Endothelial cell of umbilical vein (primary cell): ENCODE measurements at regions not wholly inside any gene's neighbourhood (a gene's known extent, or its start where the extent isn't known, plus 50 kb on each side); places are given as distances from the start of the nearest gene placed in this dataset.
"Not testable (repeated sequence)": the region's sequence is repeated elsewhere in the genome, so short reads cannot be mapped to it uniquely, and the experiment has no call there.

Source experiments
- BruUV-seq: library from RNA; stranded (reverse); fragments of 400-500 nt; replicated peaks from 2 replicates; lab custom pipeline; 2021; lab: Mats Ljungman, UMichigan
- CTCF ChIA-PET: fragments of 300-600, 350-600 bp; sonication (Branson Sonifier 250); formaldehyde crosslinking; loops from one replicate; lab custom pipeline; 2021; ENCODE audit warnings: antibody characterized with exemption, inconsistent platforms; lab: Charles Lee
- POLR2A ChIA-PET: fragments of 300-600, 350-600 bp; sonication (Branson Sonifier 250); formaldehyde crosslinking; loops from one replicate; lab custom pipeline; 2021; ENCODE audit warnings: antibody characterized with exemption, inconsistent platforms; lab: Charles Lee
- DNase-seq: peaks from one replicate; pipeline ENCODE4 v3.0.0-alpha.2; 2011; ENCODE audit warnings: low read depth, low spot score
- FAIRE-seq: peaks from 2 replicates; lab custom pipeline; 2011; peaks lifted over from hg19 to GRCh38; lab: Jason Lieb, UNC
- H2AFZ ChIP-seq: 2 replicates; pipeline ENCODE4 v1.6.0; 2012; ENCODE audit warnings: low read depth, low read length, control low read depth, inconsistent platforms
- H3K27ac ChIP-seq: 2 replicates; pipeline ENCODE4 v1.5.1; 2011; ENCODE audit warnings: low read depth, mild to moderate bottlenecking, control low read depth, low read length, moderate library complexity; ENCODE audit not compliant: insufficient read depth
- H3K27me3 ChIP-seq, 2 experiments: 2 replicates each; pipeline versions ENCODE4 v1.6.0 to v1.6.1; 2011; ENCODE audit warnings: low read length in 2 of 2, mixed read lengths in 1 of 2; ENCODE audit not compliant: control insufficient read depth in 2 of 2, insufficient read depth in 2 of 2
- H3K36me3 ChIP-seq, 2 experiments: 2 replicates in 1 of 2; 3 replicates in 1 of 2; pipeline ENCODE4 v1.5.1; 2011; ENCODE audit warnings: low read length in 2 of 2, mild to moderate bottlenecking in 1 of 2, moderate library complexity in 1 of 2; ENCODE audit not compliant: control insufficient read depth in 2 of 2, insufficient read depth in 2 of 2; ENCODE audit errors: extremely low read depth in 1 of 2
- H3K4me1 ChIP-seq: 3 replicates; pipeline ENCODE4 v1.5.1; 2011; ENCODE audit warnings: mild to moderate bottlenecking, low read length; ENCODE audit not compliant: control insufficient read depth, insufficient read depth; ENCODE audit errors: extremely low read depth
- H3K4me2 ChIP-seq: 2 replicates; pipeline ENCODE4 v1.6.1; 2011; ENCODE audit warnings: low read length, control low read depth, mixed read lengths; ENCODE audit not compliant: insufficient read depth
- H3K4me3 ChIP-seq, 3 experiments: fragments of 200-600 bp in 1 of 3; sonication (generic), shearing (Covaris generic) in 1 of 3; replicated peaks in 1 of 3; 2 replicates each; pipeline ENCODE4 v1.5.1; 2011 to 2016; ENCODE audit warnings: control low read depth in 3 of 3, low read length in 3 of 3, mild to moderate bottlenecking in 2 of 3, inconsistent platforms in 1 of 3, low read depth in 1 of 3, moderate library complexity in 1 of 3; ENCODE audit not compliant: insufficient read depth in 1 of 3
- H3K79me2 ChIP-seq: 2 replicates; pipeline ENCODE4 v1.6.0; 2012; ENCODE audit warnings: low read length, inconsistent platforms; ENCODE audit not compliant: control insufficient read depth, insufficient read depth
- H3K9ac ChIP-seq: replicated peaks from 2 replicates; pipeline ENCODE3; 2011; ENCODE audit warnings: low read length, control low read depth; ENCODE audit not compliant: insufficient read depth; ENCODE audit errors: extremely low read depth
- H3K9me1 ChIP-seq: replicated peaks from 3 replicates; pipeline ENCODE4 v1.6.0; 2011; ENCODE audit warnings: mild to moderate bottlenecking, low read length; ENCODE audit not compliant: control insufficient read depth, insufficient read depth; ENCODE audit errors: extremely low read depth
- H3K9me3 ChIP-seq: replicated peaks from 2 replicates; pipeline ENCODE4 v1.5.1; 2012; ENCODE audit warnings: low read length, inconsistent platforms; ENCODE audit not compliant: control insufficient read depth, insufficient read depth
- H4K20me1 ChIP-seq: replicated peaks from 2 replicates; pipeline ENCODE3; 2011; ENCODE audit warnings: mild to moderate bottlenecking, low read length; ENCODE audit not compliant: control insufficient read depth, insufficient read depth; ENCODE audit errors: extremely low read depth
- CTCF ChIP-seq, 2 donors: IDR thresholded peaks; 1 replicate in 1 of 2; 2 replicates in 1 of 2; pipeline ENCODE4 v1.5.1; 2011; ENCODE audit warnings: low read length in 2 of 2, mild to moderate bottlenecking in 2 of 2, moderate library complexity in 2 of 2, control low read depth in 1 of 2, inconsistent platforms in 1 of 2, low read depth in 1 of 2; ENCODE audit not compliant: insufficient read depth in 1 of 2; ENCODE audit errors: extremely low read depth in 1 of 2
- EZH2 ChIP-seq: IDR thresholded peaks from 2 replicates; pipeline ENCODE4 v1.6.1; 2012; ENCODE audit warnings: borderline replicate concordance, low read depth, mild to moderate bottlenecking, moderate library complexity, low read length, inconsistent platforms; ENCODE audit not compliant: severe bottlenecking
- FOS ChIP-seq: IDR thresholded peaks from 2 replicates; pipeline ENCODE4 v1.6.1; 2011; ENCODE audit warnings: mild to moderate bottlenecking, low read length, moderate library complexity, borderline replicate concordance; ENCODE audit not compliant: insufficient read depth
- GATA2 ChIP-seq: IDR thresholded peaks from 2 replicates; pipeline ENCODE4 v1.7.0; 2011; ENCODE audit warnings: low read depth, mild to moderate bottlenecking, moderate library complexity, mixed read lengths, low read length; ENCODE audit not compliant: insufficient read length, insufficient read depth
- JUN ChIP-seq: IDR thresholded peaks from 2 replicates; pipeline ENCODE4 v1.6.1; 2011; ENCODE audit warnings: borderline replicate concordance, low read depth; ENCODE audit not compliant: insufficient read length, insufficient read depth
- MYC ChIP-seq: IDR thresholded peaks from one replicate; pipeline ENCODE4 v1.6.1; 2011; ENCODE audit warnings: mild to moderate bottlenecking, low read depth, low read length
- POLR2A ChIP-seq: IDR thresholded peaks from 2 replicates; pipeline ENCODE4 v1.6.1; 2012; ENCODE audit warnings: low read depth, mild to moderate bottlenecking, control low read depth, low read length
- POLR2AphosphoS5 ChIP-seq: IDR thresholded peaks from 2 replicates; pipeline ENCODE4 v1.6.1; 2012; ENCODE audit warnings: low read depth, mild to moderate bottlenecking, control low read depth, low read length, moderate library complexity; ENCODE audit not compliant: insufficient read depth
- dilution Hi-C: fragments of 300-500 bp; cut with MboI; formaldehyde crosslinking; loops from one replicate; pipeline ENCODE4 v1.15.0; 2019; ENCODE audit warnings: low sequenced_read_pairs; ENCODE audit not compliant: extremely low pct_ligation_motif_present
- intact Hi-C: fragments of 100-400 bp; cut with micrococcal nuclease; formaldehyde crosslinking; loops from one replicate; pipeline ENCODE4 v1.10.0; 2022

- TF ChIP-seq EZH2, result no peak
- no peak for TF ChIP-seq MYC
- no peak for TF ChIP-seq CTCF (IDR thresholded peaks at IDR 0.05; ENCODE audit: extremely low read depth in 1 of 2, insufficient read depth in 1 of 2, low read depth in 1 of 2, low read length in 2 of 2)
- TF ChIP-seq JUN, result no peak
- TF ChIP-seq POLR2AphosphoS5, result no peak
- no peak for TF ChIP-seq GATA2
- TF ChIP-seq POLR2A, result no peak
- TF ChIP-seq FOS, result no peak
- Histone ChIP-seq H2AFZ (no peak overlapping the region), H3K36me3 (no peaks in the 10 kb centered on the region), H3K9me1 (no peaks in the 10 kb centered on the region), H3K9ac (no peak overlapping the region), H3K27me3 (no peaks in the 10 kb centered on the region), H4K20me1 (no peaks in the 10 kb centered on the region), H3K4me2 (no peak overlapping the region), H3K79me2 (no peaks in the 10 kb centered on the region), H3K4me1 (no peaks in the 10 kb centered on the region), H3K27ac (no peak overlapping the region), H3K9me3 (no peaks in the 10 kb centered on the region), H3K4me3 (no peak overlapping the region)
- dilution Hi-C loops (no loop called here), intact Hi-C loops (no loop called here)
- ChIA-PET POLR2A (no interaction called here), CTCF (no interaction called here)
- BruUV-seq, result no TSS peak
- FAIRE-seq, result no peak
- no peak for DNase-seq
These were observed 198.0 kb downstream of the ANKRD30B start for GRCh38 chr18:14945984-14946383.

GRCh38 chr18:14946741-14947470, 198.9 kb downstream of the ANKRD30B start:
- dilution Hi-C loops, H4K20me1 ChIP-seq, H3K27me3 ChIP-seq, H3K9me1 ChIP-seq, H2AFZ ChIP-seq, H3K79me2 ChIP-seq, H3K27ac ChIP-seq, H3K4me2 ChIP-seq, H3K9ac ChIP-seq, FAIRE-seq, H3K4me3 ChIP-seq, POLR2A ChIA-PET, BruUV-seq, H3K4me1 ChIP-seq, CTCF ChIA-PET, intact Hi-C loops, DNase-seq, H3K9me3 ChIP-seq, H3K36me3 ChIP-seq: not testable (repeated sequence)
